ENCODE measurements at regions not wholly inside any gene's neighbourhood (a gene's known extent, or its start where the extent isn't known, plus 50 kb on each side); places are given as distances from the start of the nearest gene placed in this dataset.

DNA sequence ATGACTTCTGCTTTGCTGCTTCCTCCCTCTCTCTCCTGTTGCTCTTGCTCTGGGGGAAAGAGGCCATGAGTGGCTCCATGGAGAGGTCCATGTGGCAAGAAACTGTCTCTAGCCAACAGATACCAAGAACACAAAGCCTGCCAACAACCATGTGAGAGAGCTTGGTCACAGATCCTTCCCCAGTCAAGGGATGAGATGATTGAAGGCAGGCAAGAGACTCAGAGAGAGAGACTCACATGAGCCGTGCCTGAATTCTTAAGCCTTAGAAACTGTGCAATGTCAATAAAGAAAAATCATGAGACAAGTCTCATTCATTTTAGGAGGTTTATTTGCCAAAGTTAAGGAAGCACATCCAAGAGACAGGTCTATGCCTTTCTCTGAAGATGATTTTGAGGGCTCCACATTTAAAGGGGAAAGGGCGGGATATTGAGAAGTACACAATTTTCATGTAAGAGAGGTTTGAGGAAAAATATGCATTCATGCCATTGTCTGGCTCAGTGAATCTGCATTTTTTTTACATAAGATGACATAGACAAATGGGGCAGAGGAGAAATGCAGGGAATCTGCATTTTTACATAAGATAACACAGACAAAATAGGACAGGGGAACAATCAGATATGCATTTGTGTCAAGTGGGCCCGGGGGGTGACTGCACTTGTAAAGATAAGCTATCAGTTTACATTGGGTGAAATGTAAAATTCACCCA is 59.5 kb upstream of the SUCLG2 start:
- peak in 2 of 56 donors; percentile 1 to 12 for DNase-seq

- DNase-seq, result no peak
These were observed 57.8 kb upstream of the SUCLG2 start for GRCh38 chr3:67712259-67712658.

DNA sequence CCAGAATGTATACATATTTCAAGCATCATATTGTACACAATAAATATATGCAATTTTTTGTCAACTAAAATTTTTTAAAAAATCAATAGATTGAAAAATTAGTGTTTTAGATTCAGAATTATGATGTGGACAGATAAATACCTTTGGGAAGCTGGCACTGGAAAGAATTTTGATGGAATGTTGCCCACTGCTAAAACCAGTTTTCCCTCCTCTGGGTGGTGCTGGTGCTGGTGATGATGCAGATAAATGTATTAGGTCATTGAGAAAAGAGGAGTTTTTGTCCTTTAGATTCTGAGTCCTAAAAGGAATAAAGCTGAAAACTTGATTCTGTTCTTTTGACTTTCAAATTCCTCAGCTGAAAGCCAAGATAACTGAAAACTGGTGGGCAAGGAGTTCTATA is 56.0 kb upstream of the SUCLG2 start:
- no peak for DNase-seq

GRCh38 chr3:67706934-67707333 is 52.5 kb upstream of the SUCLG2 start:
- DNase-seq, result no peak

DNA sequence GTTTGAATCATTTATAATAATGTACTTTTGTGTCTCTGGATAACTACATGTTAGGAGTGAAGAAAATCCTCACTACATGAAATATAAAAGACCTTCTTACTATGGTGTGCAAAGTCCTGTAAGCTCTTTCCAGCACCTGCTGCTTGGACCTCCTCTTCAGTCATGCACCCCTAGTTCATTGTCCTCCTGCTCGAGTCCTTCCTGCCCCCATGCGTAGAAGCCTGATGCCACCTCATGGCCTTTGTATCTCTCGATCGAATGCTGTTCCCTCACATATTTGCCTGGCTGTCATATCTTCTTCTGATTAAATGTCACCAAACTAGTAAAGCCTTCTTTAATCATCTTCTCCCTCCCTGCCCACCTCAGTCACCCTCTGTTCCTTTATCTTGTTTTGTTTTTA is 49.9 kb upstream of the SUCLG2 start:
- no peak for DNase-seq
